Epithelial cell of proximal tubule (primary cell): ENCODE measurements at regions not wholly inside any gene's neighbourhood (a gene's known extent, or its start where the extent isn't known, plus 50 kb on each side); places are given as distances from the start of the nearest gene placed in this dataset.

ENCODE experiments used
- DNase-seq: peaks from one replicate; pipeline ENCODE4 v3.0.0-alpha.2; 2011; ENCODE audit warnings: low read depth
- H3K4me3 ChIP-seq: 2 replicates; pipeline ENCODE4 v1.5.1; 2011; ENCODE audit warnings: low read depth, mild to moderate bottlenecking, low read length
- CTCF ChIP-seq: conservative IDR thresholded peaks from 2 replicates; pipeline ENCODE4 v1.5.1; 2012; ENCODE audit warnings: low read depth, mild to moderate bottlenecking, low read length

GRCh38 chr10:110392868-110393740 is 88.4 kb upstream of the SMNDC1 start:
- H3K4me3 ChIP-seq = no peak overlapping the region
- no peak for DNase-seq
- TF ChIP-seq CTCF = no peak

GRCh38 chr10:110393866-110394265 is 89.1 kb upstream of the SMNDC1 start:
- no peak overlapping the region for H3K4me3 ChIP-seq
- DNase-seq = no peak
- TF ChIP-seq CTCF = no peak

GRCh38 chr10:110394296-110394695 is 89.6 kb upstream of the SMNDC1 start:
- no peak for TF ChIP-seq CTCF
- H3K4me3 ChIP-seq = no peak overlapping the region
- no peak for DNase-seq

- DNase-seq = no peak
- no peak overlapping the region for H3K4me3 ChIP-seq
- no peak for TF ChIP-seq CTCF
Measured at GRCh38 chr10:110394898-110395297, 90.2 kb upstream of the SMNDC1 start.

- no peak overlapping the region for H3K4me3 ChIP-seq
- no peak for TF ChIP-seq CTCF
- DNase-seq = peak; percentile 99
Measured at GRCh38 chr10:110395350-110396283, 90.9 kb upstream of the SMNDC1 start.

GRCh38 chr10:110396284-110396651 is 91.5 kb upstream of the SMNDC1 start:
- no peak for TF ChIP-seq CTCF
- no peak for DNase-seq
- no peak overlapping the region for H3K4me3 ChIP-seq
